ENCODE measurements at regions not wholly inside any gene's neighbourhood (a gene's known extent, or its start where the extent isn't known, plus 50 kb on each side); places are given as distances from the start of the nearest gene placed in this dataset.

- H3K27me3 Mint-ChIP-seq, result peaks cover 61% of the 10 kb centered on the region
- no peak overlapping the region for H3K4me3 Mint-ChIP-seq
- H3K4me1 Mint-ChIP-seq (ENCODE audit: unreplicated experiment), result peaks cover 20% of the 10 kb centered on the region
- no peaks in the 10 kb centered on the region for H3K9me3 Mint-ChIP-seq
- no peak for DNase-seq (ENCODE audit: extremely low spot score, unreplicated experiment)
- TF ChIP-seq, protein P1, sequence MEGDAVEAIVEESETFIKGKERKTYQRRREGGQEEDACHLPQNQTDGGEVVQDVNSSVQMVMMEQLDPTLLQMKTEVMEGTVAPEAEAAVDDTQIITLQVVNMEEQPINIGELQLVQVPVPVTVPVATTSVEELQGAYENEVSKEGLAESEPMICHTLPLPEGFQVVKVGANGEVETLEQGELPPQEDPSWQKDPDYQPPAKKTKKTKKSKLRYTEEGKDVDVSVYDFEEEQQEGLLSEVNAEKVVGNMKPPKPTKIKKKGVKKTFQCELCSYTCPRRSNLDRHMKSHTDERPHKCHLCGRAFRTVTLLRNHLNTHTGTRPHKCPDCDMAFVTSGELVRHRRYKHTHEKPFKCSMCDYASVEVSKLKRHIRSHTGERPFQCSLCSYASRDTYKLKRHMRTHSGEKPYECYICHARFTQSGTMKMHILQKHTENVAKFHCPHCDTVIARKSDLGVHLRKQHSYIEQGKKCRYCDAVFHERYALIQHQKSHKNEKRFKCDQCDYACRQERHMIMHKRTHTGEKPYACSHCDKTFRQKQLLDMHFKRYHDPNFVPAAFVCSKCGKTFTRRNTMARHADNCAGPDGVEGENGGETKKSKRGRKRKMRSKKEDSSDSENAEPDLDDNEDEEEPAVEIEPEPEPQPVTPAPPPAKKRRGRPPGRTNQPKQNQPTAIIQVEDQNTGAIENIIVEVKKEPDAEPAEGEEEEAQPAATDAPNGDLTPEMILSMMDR (conservative IDR thresholded peaks at IDR 0.05), result no peak
- H3K36me3 Mint-ChIP-seq, result no peaks in the 10 kb centered on the region
- no peak overlapping the region for H3K27ac Mint-ChIP-seq
Measured at GRCh38 chr13:112165712-112166111, 98.8 kb downstream of the SOX1 start.

- Mint-ChIP-seq H3K36me3 (no peaks in the 10 kb centered on the region), H3K27ac (no peak overlapping the region), H3K4me1 (ENCODE audit: unreplicated experiment) (no peaks in the 10 kb centered on the region), H3K27me3 (peaks cover 43% of the 10 kb centered on the region), H3K9me3 (peaks cover 2% of the 10 kb centered on the region), H3K4me3 (no peak overlapping the region)
- TF ChIP-seq, protein P1 (conservative IDR thresholded peaks at IDR 0.05), result no peak
- no peak for DNase-seq (ENCODE audit: extremely low spot score, unreplicated experiment)
Measured at GRCh38 chr13:112168761-112169160, 101.8 kb downstream of the SOX1 start.

DNA sequence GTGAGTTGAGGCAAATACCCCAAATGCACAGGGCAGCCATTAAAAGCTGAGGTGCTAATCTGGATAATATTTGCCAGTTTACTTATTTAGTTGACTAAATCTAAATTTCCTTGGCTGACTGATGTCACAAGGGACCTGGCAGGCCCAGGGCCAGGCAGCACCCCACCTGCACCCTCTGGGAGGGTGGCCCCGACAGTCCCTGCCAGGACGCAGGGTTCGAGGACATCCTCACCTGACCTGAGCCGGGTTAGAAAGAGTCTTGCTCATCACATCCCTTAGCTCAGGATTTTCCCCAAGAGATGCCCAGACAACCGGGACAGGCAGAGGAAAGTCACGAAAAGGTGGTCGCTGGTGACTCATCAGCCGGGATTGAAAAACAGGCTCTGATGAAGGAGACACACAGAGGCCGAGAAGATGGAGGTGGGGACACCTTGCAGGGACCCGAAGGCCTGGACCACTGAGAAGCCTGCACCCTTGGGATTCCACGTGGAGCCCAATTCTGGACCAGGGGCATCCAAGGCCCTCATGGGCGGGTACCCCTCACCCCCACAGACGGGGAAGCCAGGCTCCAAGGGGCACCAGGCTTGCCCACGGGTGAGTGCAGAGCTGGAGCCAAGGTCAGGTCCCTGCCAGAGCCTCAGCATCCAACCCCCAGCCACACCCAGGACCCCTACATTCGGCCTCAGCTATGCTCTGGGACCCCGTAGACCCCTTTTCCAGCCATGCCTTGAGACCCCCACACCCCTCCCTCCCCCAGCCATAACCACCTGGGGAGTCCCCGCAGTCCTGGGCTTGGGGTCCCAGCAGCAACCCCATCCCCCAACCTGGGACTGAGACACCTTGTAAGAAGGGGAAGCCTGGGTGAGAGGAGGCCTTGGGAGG is 103.2 kb downstream of the SOX1 start:
- no peaks in the 10 kb centered on the region for H3K4me1 Mint-ChIP-seq (ENCODE audit: unreplicated experiment)
- DNase-seq (ENCODE audit: extremely low spot score, unreplicated experiment), result no peak
- peaks cover 9% of the 10 kb centered on the region for H3K9me3 Mint-ChIP-seq
- no peaks in the 10 kb centered on the region for H3K36me3 Mint-ChIP-seq
- peaks cover 45% of the 10 kb centered on the region for H3K27me3 Mint-ChIP-seq
- H3K27ac Mint-ChIP-seq, result no peak overlapping the region
- TF ChIP-seq, protein P1 (conservative IDR thresholded peaks at IDR 0.05), result no peak
- H3K4me3 Mint-ChIP-seq, result no peak overlapping the region

DNA sequence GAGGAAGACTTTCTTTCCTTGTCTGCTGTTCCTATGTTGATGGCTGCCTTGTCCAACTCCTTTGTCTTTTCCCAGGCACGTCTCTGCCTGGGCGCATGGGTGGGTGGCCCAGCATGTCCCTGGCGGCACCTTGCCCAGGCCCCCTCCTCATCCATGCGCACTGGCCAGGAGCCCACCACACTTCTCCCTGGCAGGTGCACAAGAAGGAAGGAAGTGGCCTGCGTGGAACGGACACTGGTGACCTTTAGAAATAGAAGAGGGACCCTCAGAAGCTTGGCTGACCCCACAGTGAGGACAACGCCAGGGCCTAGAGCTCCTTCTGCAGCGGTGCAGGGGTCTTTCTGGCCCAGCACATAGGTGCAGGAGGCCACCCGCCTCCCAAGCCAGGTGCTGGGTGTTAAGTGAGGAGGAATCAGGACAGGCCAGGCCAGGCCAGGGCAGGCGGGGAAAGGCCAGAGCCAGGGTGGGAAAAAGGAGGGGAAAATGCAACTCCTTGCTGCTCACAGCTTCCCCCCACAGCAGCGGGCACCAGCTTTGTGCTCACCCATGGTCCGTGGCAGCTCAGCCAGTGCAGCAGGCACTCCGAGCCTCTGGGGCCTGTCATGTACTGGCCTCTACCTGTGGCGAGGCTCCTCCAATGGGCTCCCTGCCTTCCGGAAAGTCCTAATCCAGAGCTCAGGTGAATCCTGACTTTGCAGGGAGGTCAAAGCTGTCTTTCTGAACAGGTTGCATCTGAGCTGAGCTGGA is 104.0 kb downstream of the SOX1 start:
- Mint-ChIP-seq H3K9me3 (peaks cover 9% of the 10 kb centered on the region), H3K27me3 (peaks cover 42% of the 10 kb centered on the region), H3K36me3 (no peaks in the 10 kb centered on the region), H3K4me1 (ENCODE audit: unreplicated experiment) (no peaks in the 10 kb centered on the region), H3K27ac (no peak overlapping the region), H3K4me3 (no peak overlapping the region)
- TF ChIP-seq, protein P1 (conservative IDR thresholded peaks at IDR 0.05), result no peak
- DNase-seq (ENCODE audit: extremely low spot score, unreplicated experiment), result peak; percentile 57

DNA sequence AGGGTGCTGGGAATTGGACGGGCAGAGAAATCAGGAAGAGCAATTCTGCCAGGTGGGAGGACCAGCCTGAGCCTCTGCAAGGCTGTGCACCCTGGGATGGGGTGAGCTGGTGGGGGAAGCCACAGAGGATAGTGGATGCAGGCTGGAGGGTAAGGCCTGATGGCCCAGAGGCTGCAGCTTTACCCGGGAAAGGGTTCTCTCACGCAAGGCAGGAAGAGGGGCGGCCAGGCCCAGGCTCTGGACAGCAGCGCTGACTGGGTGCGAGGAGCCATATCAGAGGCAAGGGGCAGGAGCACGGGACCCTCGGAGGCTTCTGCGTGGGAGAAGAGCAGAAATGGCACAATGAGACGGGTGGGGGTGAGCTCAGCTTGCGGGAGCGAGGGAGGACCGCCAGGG is 104.6 kb downstream of the SOX1 start:
- peak; percentile 62 for DNase-seq (ENCODE audit: extremely low spot score, unreplicated experiment)
- Mint-ChIP-seq H3K27ac (no peak overlapping the region), H3K27me3 (peaks cover 37% of the 10 kb centered on the region), H3K4me3 (no peak overlapping the region), H3K9me3 (peaks cover 9% of the 10 kb centered on the region), H3K36me3 (no peaks in the 10 kb centered on the region), H3K4me1 (ENCODE audit: unreplicated experiment) (no peaks in the 10 kb centered on the region)
- TF ChIP-seq, protein P1 (conservative IDR thresholded peaks at IDR 0.05), result no peak

Data from type B pancreatic cell (in vitro differentiated cells).